PFSK-1 (cell line): ENCODE measurements at regions not wholly inside any gene's neighbourhood (a gene's known extent, or its start where the extent isn't known, plus 50 kb on each side); places are given as distances from the start of the nearest gene placed in this dataset.

Experiments used
- POLR2AphosphoS5 ChIP-seq: IDR thresholded peaks from 2 replicates; pipeline ENCODE4 v1.6.1; 2012; ENCODE audit warnings: low read depth, mild to moderate bottlenecking, control low read depth, low read length, moderate library complexity
- SIN3A ChIP-seq: IDR thresholded peaks from 2 replicates; pipeline ENCODE4 v1.6.1; 2012; ENCODE audit warnings: mild to moderate bottlenecking, low read length, moderate library complexity, borderline replicate concordance; ENCODE audit not compliant: insufficient read depth
- TAF1 ChIP-seq: IDR thresholded peaks from 2 replicates; pipeline ENCODE4 v1.6.1; 2012; ENCODE audit warnings: low read length, control low read depth, borderline replicate concordance; ENCODE audit not compliant: insufficient read depth

GRCh38 chr4:29320947-29321620, 1399.1 kb upstream of the PCDH7 start:
- TF ChIP-seq TAF1: no peak
- no peak for TF ChIP-seq SIN3A
- no peak for TF ChIP-seq POLR2AphosphoS5
